Heart left ventricle (tissue), 16 donors: ENCODE measurements at regions not wholly inside any gene's neighbourhood (a gene's known extent, or its start where the extent isn't known, plus 50 kb on each side); places are given as distances from the start of the nearest gene placed in this dataset.

Source experiments
- ATAC-seq, 4 donors: fragments of 200-7000 bp; cut with Tn5 transposase; one replicate each; pipeline ENCODE4 v1.9.1; 2020 to 2022; ENCODE audit warnings: moderate library complexity in 4 of 4, mild to moderate bottlenecking in 3 of 4, moderate number of reproducible peaks in 1 of 4
- DNase-seq, 5 donors: peaks; one replicate each; pipeline ENCODE4 v3.0.0-alpha.2; 2020
- H3K27ac ChIP-seq, 12 donors: fragments of 200-600 bp; sonication (generic) in 4 of 12; one replicate each; pipeline versions ENCODE4 v1.5.0 to v1.8.0; 2016 to 2022; ENCODE audit warnings: mild to moderate bottlenecking in 2 of 12
- H3K27me3 ChIP-seq, 9 donors: fragments of 200-600 bp; sonication (generic) in 2 of 9; one replicate each; pipeline versions ENCODE4 v1.5.1 to v1.8.0; 2016 to 2022; ENCODE audit warnings: mild to moderate bottlenecking in 3 of 9
- H3K36me3 ChIP-seq, 9 donors: fragments of 200-600 bp; sonication (generic) in 2 of 9; one replicate each; pipeline versions ENCODE4 v1.5.0 to v1.8.0; 2018 to 2022; ENCODE audit warnings: mild to moderate bottlenecking in 2 of 9
- H3K4me1 ChIP-seq, 12 donors: fragments of 200-600 bp; sonication (generic) in 4 of 12; one replicate each; pipeline versions ENCODE4 v1.5.0 to v1.8.0; 2016 to 2022; ENCODE audit warnings: mild to moderate bottlenecking in 3 of 12
- H3K4me3 ChIP-seq, 12 donors: fragments of 200-600 bp; sonication (generic) in 4 of 12; one replicate each; pipeline versions ENCODE4 v1.5.0 to v1.8.0; 2017 to 2022; ENCODE audit warnings: mild to moderate bottlenecking in 9 of 12, moderate library complexity in 4 of 12
- H3K9me3 ChIP-seq, 12 donors: fragments of 200-600 bp; sonication (generic) in 4 of 12; one replicate each; pipeline versions ENCODE4 v1.5.0 to v1.8.0; 2016 to 2022; ENCODE audit warnings: mild to moderate bottlenecking in 1 of 12
- CTCF ChIP-seq, 12 donors: fragments of 200-600 bp; sonication (generic) in 4 of 12; IDR thresholded peaks; one replicate each; pipeline versions ENCODE4 v1.5.0 to v1.8.0; 2018 to 2022; ENCODE audit warnings: antibody characterized with exemption in 12 of 12, mild to moderate bottlenecking in 5 of 12
- POLR2A ChIP-seq, 2 donors: fragments of 450-650 bp; IDR thresholded peaks; one replicate each; pipeline ENCODE4 v1.6.1; 2017; ENCODE audit warnings: antibody characterized with exemption in 2 of 2, mild to moderate bottlenecking in 2 of 2, moderate library complexity in 2 of 2
- WGBS, 4 donors: extraction: QIAGEN DNeasy Blood & Tissue Kit in 2 of 4; methylation state at CpG; one replicate each; pipeline versions ENCODE4 v1.1.5 to v1.1.7; 2013 to 2018; 5-methylcytosine and 5-hydroxymethylcytosine counted together
- intact Hi-C, 10 donors: fragments of 100-400 bp; cut with DNase I; formaldehyde crosslinking; loops; one replicate each; pipeline versions ENCODE4 v1.11.1 to v1.14.2; 2022
- donor health status: ischemic (EF 13 %, LVEDD 7.1; RV severe dilation, severe dysfunction).
- donor health status: healthy with polysubstance abuse.
- donor health status: DM: no; HTN: yes; CAD: no.
- donor health status: DM: no; HTN: no; CAD: no.
- donor health status: ischemic (EF 25% LVEDD 6.9; RV normal size, moderate dysfunction).
- donor health status: ischemic (EF 25% LVEDD 5.7; RV mildly dilated, moderate dysfunction).
- donor health status: healthy.
- donor health status: DM: yes; HTN: yes; CAD: no.
- donor health status: ischemic (EF 35%, LVEDD 5.7; RV mildly dilated, moderate dysfunction).
- donor health status: nonischemic (EF 11% LVEDD 7.7; RV severe dilation, severe dysfunction).
- donor health status: DM: yes; HTN: yes; CAD: no.
- donor health status: PGD.
- donor health status: ischemic (EF 29% LVEDD 5.4; RV normal size, mild dysfunction).
- donor health status: nonischemic (EF 23%, LVEDD 6.1; RV moderate dilation, normal function).

GRCh38 chr18:45497595-45498286 is 117.5 kb upstream of the SLC14A2 start:
- H3K4me1 ChIP-seq, result no peaks in the 10 kb centered on the region
- no peak overlapping the region for H3K27ac ChIP-seq
- DNase-seq (no peak), ATAC-seq (no peak)
- intact Hi-C loops, result no loop called here
- H3K4me3 ChIP-seq, result no peak overlapping the region
- WGBS, 4 donors, result 89 to 93% (median 93%) methylated on average over 5 of the region's 5 CpGs
- no peak for TF ChIP-seq CTCF (IDR thresholded peaks at IDR 0.05)
- no peak for TF ChIP-seq POLR2A (IDR thresholded peaks at IDR 0.05)
- H3K27me3 ChIP-seq, result no peaks in the 10 kb centered on the region
- H3K9me3 ChIP-seq, result no peaks in the 10 kb centered on the region
- no peaks in the 10 kb centered on the region for H3K36me3 ChIP-seq

GRCh38 chr18:45498287-45498658 is 117.0 kb upstream of the SLC14A2 start:
- H3K27me3 ChIP-seq, result no peaks in the 10 kb centered on the region
- intact Hi-C loops, result no loop called here
- ATAC-seq (no peak), DNase-seq (no peak)
- H3K27ac ChIP-seq, result no peak overlapping the region
- H3K36me3 ChIP-seq, result no peaks in the 10 kb centered on the region
- peaks cover 0 to 4% (median 0%) of the 10 kb centered on the region in 12 donors for H3K4me1 ChIP-seq
- no peaks in the 10 kb centered on the region for H3K9me3 ChIP-seq
- 55 to 66% (median 58%) methylated on average over 4 of the region's 4 CpGs for WGBS, 4 donors
- no peak overlapping the region for H3K4me3 ChIP-seq
- TF ChIP-seq POLR2A (IDR thresholded peaks at IDR 0.05) (no peak), CTCF (IDR thresholded peaks at IDR 0.05) (no peak)

GRCh38 chr18:45503990-45504389 is 111.3 kb upstream of the SLC14A2 start:
- Histone ChIP-seq H3K4me3 (no peak overlapping the region), H3K36me3 (no peaks in the 10 kb centered on the region), H3K9me3 (peaks cover 0 to 6% (median 0%) of the 10 kb centered on the region in 12 donors), H3K27ac (peak overlapping the region in 7 of 12 donors; percentile 18 to 49 (median 27)), H3K27me3 (no peaks in the 10 kb centered on the region), H3K4me1 (peaks cover 0 to 32% (median 6%) of the 10 kb centered on the region in 12 donors)
- 26 to 48% (median 34%) methylated on average over 3 of the region's 3 CpGs for WGBS, 4 donors
- no peak for DNase-seq
- intact Hi-C loops, result loop anchor here in 1 of 10 donors (10.0 kb wide), 1 partner anchor 591 kb away; the partner anchor contains the start of gene ATP5F1A
- peak; percentile 43 to 64 (median 44) for ATAC-seq
- no peak for TF ChIP-seq POLR2A (IDR thresholded peaks at IDR 0.05)
- TF ChIP-seq CTCF (IDR thresholded peaks at IDR 0.05), result no peak

- no peaks in the 10 kb centered on the region for H3K27me3 ChIP-seq
- peak in 3 of 4 donors; percentile 47 to 79 (median 61) for ATAC-seq
- peaks cover 0 to 32% (median 6%) of the 10 kb centered on the region in 12 donors for H3K4me1 ChIP-seq
- no peak for TF ChIP-seq CTCF (IDR thresholded peaks at IDR 0.05)
- no peak for TF ChIP-seq POLR2A (IDR thresholded peaks at IDR 0.05)
- DNase-seq, result peak in 4 of 5 donors; percentile 12 to 41 (median 25)
- H3K36me3 ChIP-seq, result no peaks in the 10 kb centered on the region
- intact Hi-C loops, result loop anchor here in 2 of 10 donors (5.0 to 10.0 kb wide), 2 partner anchors 57 to 589 kb away; partner anchors contain the start of gene ATP5F1A (in 1 of the 2)
- WGBS, 4 donors, result 52 to 63% (median 60%) methylated on average over 12 of the region's 12 CpGs
- H3K4me3 ChIP-seq, result no peak overlapping the region
- H3K27ac ChIP-seq, result peak overlapping the region in 9 of 12 donors; percentile 11 to 64 (median 35)
- H3K9me3 ChIP-seq, result peaks cover 0 to 6% (median 0%) of the 10 kb centered on the region in 12 donors
Observed at GRCh38 chr18:45505497-45506206, 109.6 kb upstream of the SLC14A2 start.
